K562 (cell line): ENCODE measurements at regions not wholly inside any gene's neighbourhood (a gene's known extent, or its start where the extent isn't known, plus 50 kb on each side); places are given as distances from the start of the nearest gene placed in this dataset.
A peak's percentile ranks its signal among the peaks of the same experiment; 100 is the strongest.

ENCODE experiments used
- ATAC-seq: fragments of 200-7000 bp; cut with Tn5 transposase; 3 replicates; pipeline ENCODE4 v1.9.1; 2020; ENCODE audit warnings: moderate library complexity
- BruUV-seq: library from RNA; stranded (reverse); fragments of 400-500 nt; replicated peaks from 2 replicates; lab custom pipeline; 2021; lab: Mats Ljungman, UMichigan
- CTCF ChIA-PET: fragments of 300-600 bp; formaldehyde crosslinking; extraction: SDS; loops from one replicate; lab custom pipeline; 2021; ENCODE audit warnings: low intra/inter-chr PET ratio; lab: Yijun Ruan, JAX
- POLR2A ChIA-PET: fragments of 300-600, 350-650 bp; sonication (Branson Sonifier 250); formaldehyde crosslinking; extraction: SDS; loops from one replicate; lab custom pipeline; 2021; ENCODE audit warnings: antibody characterized with exemption, inconsistent platforms; lab: Yijun Ruan, JAX
- DNase-seq, 4 experiments: peaks; one replicate each; pipeline versions ENCODE4 v3.0.0 to v3.0.0-alpha.2; 2011 to 2018; ENCODE audit warnings: low spot score in 3 of 4, mixed read lengths in 3 of 4; ENCODE audit errors: extremely low read depth in 1 of 4
- FAIRE-seq: peaks from 2 replicates; lab custom pipeline; 2011; peaks lifted over from hg19 to GRCh38; lab: Jason Lieb, UNC
- H2AFZ ChIP-seq: 2 replicates; pipeline ENCODE4 v1.6.0; 2011; ENCODE audit warnings: low read depth, low read length, control low read depth, inconsistent platforms
- H3K27ac ChIP-seq: fragments of 200-600 bp; 3 replicates; pipeline ENCODE4 v1.8.0; 2011; ENCODE audit warnings: low read depth, mild to moderate bottlenecking, control low read depth, inconsistent platforms, low read length, moderate library complexity, mixed read lengths; ENCODE audit errors: extremely low read depth
- H3K27me3 ChIP-seq, 2 experiments: fragments of 300-600 bp in 1 of 2; 2 replicates in 1 of 2; 3 replicates in 1 of 2; pipeline versions ENCODE4 v1.6.0 to v1.8.0; 2011; ENCODE audit warnings: inconsistent platforms in 2 of 2, low read length in 2 of 2, mild to moderate bottlenecking in 1 of 2, mixed read lengths in 1 of 2, moderate library complexity in 1 of 2; ENCODE audit not compliant: control insufficient read depth in 2 of 2, insufficient read depth in 2 of 2
- H3K36me3 ChIP-seq: fragments of 300-600 bp; 3 replicates; pipeline ENCODE4 v1.8.0; 2011; ENCODE audit warnings: mild to moderate bottlenecking, low read length, inconsistent platforms; ENCODE audit not compliant: control insufficient read depth, insufficient read depth
- H3K4me1 ChIP-seq, 2 experiments: fragments of 200-600 bp in 1 of 2; replicated peaks in 1 of 2; 2 replicates in 1 of 2; 3 replicates in 1 of 2; pipeline versions ENCODE4 v1.5.1 to v1.8.0; 2011; ENCODE audit warnings: inconsistent platforms in 2 of 2, low read length in 2 of 2, mild to moderate bottlenecking in 1 of 2, mixed read lengths in 1 of 2, moderate library complexity in 1 of 2; ENCODE audit not compliant: control insufficient read depth in 2 of 2, insufficient read depth in 2 of 2
- H3K4me2 ChIP-seq: 2 replicates; pipeline ENCODE4 v1.6.1; 2011; ENCODE audit warnings: low read length, control low read depth, inconsistent platforms, mixed read lengths; ENCODE audit not compliant: insufficient read depth
- H3K4me3 ChIP-seq: fragments of 200-600 bp; sonication (generic), shearing (Covaris generic); 2 replicates; pipeline ENCODE4 v1.5.1; 2016; ENCODE audit warnings: control low read depth, inconsistent platforms
- H3K79me2 ChIP-seq: fragments of 200-600 bp; 3 replicates; pipeline ENCODE4 v1.8.0; 2011; ENCODE audit warnings: low read length, inconsistent platforms; ENCODE audit not compliant: control insufficient read depth, insufficient read depth
- H3K9ac ChIP-seq, 2 experiments: 2 replicates each; pipeline versions ENCODE4 v1.6.0 to v1.6.1; 2011; ENCODE audit warnings: low read depth in 2 of 2, low read length in 2 of 2, control low read depth in 1 of 2, inconsistent platforms in 1 of 2, mild to moderate bottlenecking in 1 of 2, mixed read lengths in 1 of 2; ENCODE audit not compliant: insufficient read depth in 1 of 2
- H3K9me1 ChIP-seq: one replicate; pipeline ENCODE4 v1.6.0; 2011; ENCODE audit warnings: inconsistent platforms, mild to moderate bottlenecking, low read length, moderate library complexity; ENCODE audit not compliant: control insufficient read depth, insufficient read depth
- H3K9me3 ChIP-seq: replicated peaks from 2 replicates; pipeline ENCODE4 v1.5.1; 2011; ENCODE audit warnings: low read depth, low read length, inconsistent platforms; ENCODE audit not compliant: control insufficient read depth, insufficient read depth
- H4K20me1 ChIP-seq: replicated peaks from 2 replicates; pipeline ENCODE4 v1.6.1; 2011; ENCODE audit warnings: low read length, inconsistent platforms, mixed read lengths; ENCODE audit not compliant: control insufficient read depth, insufficient read depth
- ARHGAP35 ChIP-seq: fragments of 450-650 bp; IDR thresholded peaks from 2 replicates; pipeline ENCODE4 v1.6.1; 2018; ENCODE audit not compliant: partially characterized antibody
- CBFB ChIP-seq: sonication (generic); formaldehyde crosslinking; IDR thresholded peaks from 2 replicates; pipeline ENCODE4 v1.4.0; 2020; ENCODE audit warnings: mild to moderate bottlenecking, missing genetic modification reagents
- CREBBP ChIP-seq: IDR thresholded peaks from one replicate; pipeline ENCODE4 v1.6.1; 2012; ENCODE audit warnings: low read depth, mild to moderate bottlenecking, control low read depth, inconsistent platforms, low read length
- DIDO1 ChIP-seq: fragments of 450-650 bp; IDR thresholded peaks from 2 replicates; pipeline ENCODE4 v1.6.1; 2016; ENCODE audit warnings: low read depth, missing biosample characterization, missing genetic modification characterization
- ESRRB ChIP-seq: fragments of 250-450 bp; sonication (Bioruptor Pico); IDR thresholded peaks from 2 replicates; pipeline ENCODE4 v1.5.0; 2020; ENCODE audit warnings: mild to moderate bottlenecking, moderate library complexity, borderline replicate concordance
- GATA2 ChIP-seq: sonication (generic); formaldehyde crosslinking; IDR thresholded peaks from 2 replicates; pipeline ENCODE4 v1.4.0; 2020; ENCODE audit warnings: mild to moderate bottlenecking, missing genetic modification reagents
- GATAD2B ChIP-seq: fragments of 450-650 bp; IDR thresholded peaks from 2 replicates; pipeline ENCODE4 v1.6.1; 2017; ENCODE audit warnings: mild to moderate bottlenecking, borderline replicate concordance
- HDAC1 ChIP-seq, 2 experiments: fragments of 450-650 bp; IDR thresholded peaks; 2 replicates each; pipeline ENCODE4 v1.6.1; 2016 to 2017; ENCODE audit warnings: inconsistent platforms in 1 of 2, mild to moderate bottlenecking in 1 of 2, moderate library complexity in 1 of 2
- MEF2D ChIP-seq: conservative IDR thresholded peaks from 2 replicates; pipeline ENCODE4 v1.6.1; 2016; ENCODE audit warnings: low read depth, missing genetic modification characterization, missing compliant biosample characterization
- MEIS2 ChIP-seq: fragments of 450-650 bp; IDR thresholded peaks from 2 replicates; pipeline ENCODE4 v1.6.1; 2014; ENCODE audit warnings: mild to moderate bottlenecking; ENCODE audit not compliant: partially characterized antibody
- NFIC ChIP-seq: fragments of 450-650 bp; IDR thresholded peaks from 2 replicates; pipeline ENCODE4 v1.6.1; 2017; ENCODE audit warnings: mild to moderate bottlenecking, inconsistent platforms
- POLR2G ChIP-seq: fragments of 200-400 bp; formaldehyde crosslinking; IDR thresholded peaks from 2 replicates; pipeline ENCODE4 v1.6.1; 2017; ENCODE audit warnings: low read depth, mild to moderate bottlenecking, antibody characterized with exemption, low read length, moderate library complexity
- RNF219 ChIP-seq: fragments of 250-450 bp; sonication (Bioruptor Pico); IDR thresholded peaks from 2 replicates; pipeline ENCODE4 v1.5.0; 2022; ENCODE audit warnings: mild to moderate bottlenecking
- SPI1 ChIP-seq: IDR thresholded peaks from 2 replicates; pipeline ENCODE4 v1.6.1; 2011; ENCODE audit warnings: low read depth, low read length, control low read depth, borderline replicate concordance
- ZC3H11A ChIP-seq: IDR thresholded peaks from 2 replicates; pipeline ENCODE4 v1.6.1; 2012; ENCODE audit warnings: low read depth, low read length, improper control_type of control experiment
- ZKSCAN1 ChIP-seq: fragments of 150-350 bp; IDR thresholded peaks from 2 replicates; pipeline ENCODE4 v1.6.1; 2016; ENCODE audit warnings: low read depth, low read length
- ZNF197 ChIP-seq: fragments of 200-800 bp; sonication (Bioruptor generic); IDR thresholded peaks from 2 replicates; pipeline ENCODE4 v1.6.1; 2016; ENCODE audit warnings: low read depth, missing genetic modification characterization, missing compliant biosample characterization
- ZNF23 ChIP-seq: fragments of 250-450 bp; sonication (Bioruptor Pico); IDR thresholded peaks from 2 replicates; pipeline ENCODE4 v1.4.0; 2020; ENCODE audit warnings: mild to moderate bottlenecking
- ZNF431 ChIP-seq: sonication (generic); formaldehyde crosslinking; IDR thresholded peaks from 2 replicates; pipeline ENCODE4 v1.8.0; 2022; ENCODE audit warnings: mild to moderate bottlenecking, missing genetic modification reagents
- WGBS: fragments of 100-300 bp; shearing (Covaris generic); methylation state at CpG from one replicate; pipeline ENCODE4 v1.1.6; 2016; ENCODE audit warnings: low coverage, mixed read lengths; ENCODE audit not compliant: insufficient coverage; ENCODE audit errors: missing lambda C conversion rate; 5-methylcytosine and 5-hydroxymethylcytosine counted together
- in situ Hi-C: fragments of 300-500 bp; cut with MboI; formaldehyde crosslinking; loops from 4 replicates; pipeline ENCODE4 v1.15.0; 2018; ENCODE audit warnings: inconsistent platforms, mixed read lengths
- intact Hi-C: fragments of 100-400 bp; cut with micrococcal nuclease; formaldehyde crosslinking; loops from 2 replicates; pipeline ENCODE4 v1.14.2; 2022
- TF ChIP-seq, protein P1 (sequence below): sonication (generic); formaldehyde crosslinking; IDR thresholded peaks from 2 replicates; pipeline ENCODE4 v1.8.0; 2022; ENCODE audit warnings: mild to moderate bottlenecking, missing genetic modification reagents, borderline replicate concordance

DNA sequence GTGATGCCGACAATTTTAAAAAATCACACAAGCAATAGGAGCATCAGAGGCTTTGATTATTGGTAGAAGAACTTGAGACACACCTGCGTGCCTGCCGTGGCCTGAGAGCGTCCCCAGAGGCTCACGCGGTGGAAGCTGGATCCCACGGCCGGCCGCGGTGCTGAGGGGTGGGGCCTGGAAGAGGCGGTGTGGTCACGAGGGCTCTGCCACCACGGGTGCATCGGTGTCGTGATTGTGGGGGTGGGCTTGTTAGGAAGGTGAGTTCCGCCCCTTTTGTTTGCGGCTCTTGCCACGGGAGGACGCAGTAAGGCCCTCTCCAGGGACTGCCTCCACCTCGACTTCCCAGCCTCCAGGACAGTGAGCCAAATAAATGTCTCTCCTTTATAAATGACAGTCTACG is 77.2 kb upstream of the ADRA2C start:
- ATAC-seq: no peak
- Histone ChIP-seq H3K36me3 (no peaks in the 10 kb centered on the region), H4K20me1 (0 out of 2 replicates have a peak, but pooled peaks cover 10% of the 10 kb centered on the region), H3K27me3 (peaks cover 41 to 65% of the 10 kb centered on the region in 2 experiments; a peak in 4 of 5 replicates), H2AFZ (no peak overlapping the region), H3K79me2 (no peaks in the 10 kb centered on the region), H3K9ac (no peak overlapping the region), H3K4me3 (no peak overlapping the region), H3K4me1 (peaks cover 0 to 4% of the 10 kb centered on the region in 2 experiments; a peak in 1 of 5 replicates), H3K9me3 (no peaks in the 10 kb centered on the region), H3K9me1 (peaks cover 5% of the 10 kb centered on the region), H3K4me2 (no peak overlapping the region), H3K27ac (no peak overlapping the region)
- in situ Hi-C loops: no loop called here
- peak in 1 of 4 experiments; percentile 23 for DNase-seq
- intact Hi-C loops: no loop called here
- 2% methylated on average over 21 of the region's 21 CpGs for WGBS
- TF ChIP-seq NFIC: no peak
- no peak for TF ChIP-seq GATA2 (CRISPR knock-in tag)
- TF ChIP-seq CREBBP: no peak
- TF ChIP-seq ZNF23 (CRISPR knock-in tag): no peak
- no peak for TF ChIP-seq HDAC1 (IDR thresholded peaks at IDR 0.05)
- TF ChIP-seq, protein P1, sequence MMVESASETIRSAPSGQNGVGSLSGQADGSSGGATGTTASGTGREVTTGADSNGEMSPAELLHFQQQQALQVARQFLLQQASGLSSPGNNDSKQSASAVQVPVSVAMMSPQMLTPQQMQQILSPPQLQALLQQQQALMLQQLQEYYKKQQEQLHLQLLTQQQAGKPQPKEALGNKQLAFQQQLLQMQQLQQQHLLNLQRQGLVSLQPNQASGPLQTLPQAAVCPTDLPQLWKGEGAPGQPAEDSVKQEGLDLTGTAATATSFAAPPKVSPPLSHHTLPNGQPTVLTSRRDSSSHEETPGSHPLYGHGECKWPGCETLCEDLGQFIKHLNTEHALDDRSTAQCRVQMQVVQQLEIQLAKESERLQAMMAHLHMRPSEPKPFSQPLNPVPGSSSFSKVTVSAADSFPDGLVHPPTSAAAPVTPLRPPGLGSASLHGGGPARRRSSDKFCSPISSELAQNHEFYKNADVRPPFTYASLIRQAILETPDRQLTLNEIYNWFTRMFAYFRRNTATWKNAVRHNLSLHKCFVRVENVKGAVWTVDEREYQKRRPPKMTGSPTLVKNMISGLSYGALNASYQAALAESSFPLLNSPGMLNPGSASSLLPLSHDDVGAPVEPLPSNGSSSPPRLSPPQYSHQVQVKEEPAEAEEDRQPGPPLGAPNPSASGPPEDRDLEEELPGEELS (CRISPR knock-in tag): no peak
- TF ChIP-seq GATAD2B: no peak
- TF ChIP-seq ZNF431 (CRISPR knock-in tag): no peak
- no peak for TF ChIP-seq SPI1
- no peak for TF ChIP-seq CBFB (CRISPR knock-in tag)
- no peak for TF ChIP-seq MEF2D (tag)
- no peak for TF ChIP-seq ZNF197 (CRISPR knock-in tag)
- no peak for TF ChIP-seq MEIS2
- TF ChIP-seq ZC3H11A: no peak
- no peak for TF ChIP-seq ZKSCAN1
- TF ChIP-seq ARHGAP35: no peak
- no peak for TF ChIP-seq DIDO1
- TF ChIP-seq POLR2G: no peak
- no peak for TF ChIP-seq ESRRB
- no peak for TF ChIP-seq RNF219 (CRISPR knock-in tag)
- no TSS peak for BruUV-seq
- ChIA-PET POLR2A (no interaction called here), CTCF (no interaction called here)
- no peak for FAIRE-seq
